ENCODE measurements at regions not wholly inside any gene's neighbourhood (a gene's known extent, or its start where the extent isn't known, plus 50 kb on each side); places are given as distances from the start of the nearest gene placed in this dataset.
A peak's percentile ranks its signal among the peaks of the same experiment; 100 is the strongest.

DNA sequence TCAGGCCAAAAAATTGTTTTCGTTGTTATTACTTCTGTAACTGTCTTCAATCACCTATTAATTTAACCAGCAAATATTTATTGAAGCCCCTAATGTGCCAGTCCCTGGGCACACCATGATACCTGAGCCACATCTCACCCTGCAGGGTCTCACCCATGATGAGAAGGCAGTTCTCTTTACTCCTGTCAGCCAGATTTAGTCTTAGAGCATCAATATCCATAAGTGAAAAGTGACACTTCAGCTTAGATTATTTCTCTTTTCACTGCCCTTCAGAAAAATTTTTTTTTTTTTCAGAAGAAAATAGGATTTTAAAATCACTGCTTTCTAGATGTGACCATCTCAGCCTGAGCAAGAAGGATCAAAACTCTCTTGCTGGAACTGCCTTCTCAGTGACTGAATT lies 258.6 kb upstream of the NFE2L3 start:
- H3K4me1 ChIP-seq = peaks cover 0 to 9% (median 4%) of the 10 kb centered on the region in 4 donors
- TF ChIP-seq POLR2A (IDR thresholded peaks at IDR 0.05) = no peak
- TF ChIP-seq, protein P1, sequence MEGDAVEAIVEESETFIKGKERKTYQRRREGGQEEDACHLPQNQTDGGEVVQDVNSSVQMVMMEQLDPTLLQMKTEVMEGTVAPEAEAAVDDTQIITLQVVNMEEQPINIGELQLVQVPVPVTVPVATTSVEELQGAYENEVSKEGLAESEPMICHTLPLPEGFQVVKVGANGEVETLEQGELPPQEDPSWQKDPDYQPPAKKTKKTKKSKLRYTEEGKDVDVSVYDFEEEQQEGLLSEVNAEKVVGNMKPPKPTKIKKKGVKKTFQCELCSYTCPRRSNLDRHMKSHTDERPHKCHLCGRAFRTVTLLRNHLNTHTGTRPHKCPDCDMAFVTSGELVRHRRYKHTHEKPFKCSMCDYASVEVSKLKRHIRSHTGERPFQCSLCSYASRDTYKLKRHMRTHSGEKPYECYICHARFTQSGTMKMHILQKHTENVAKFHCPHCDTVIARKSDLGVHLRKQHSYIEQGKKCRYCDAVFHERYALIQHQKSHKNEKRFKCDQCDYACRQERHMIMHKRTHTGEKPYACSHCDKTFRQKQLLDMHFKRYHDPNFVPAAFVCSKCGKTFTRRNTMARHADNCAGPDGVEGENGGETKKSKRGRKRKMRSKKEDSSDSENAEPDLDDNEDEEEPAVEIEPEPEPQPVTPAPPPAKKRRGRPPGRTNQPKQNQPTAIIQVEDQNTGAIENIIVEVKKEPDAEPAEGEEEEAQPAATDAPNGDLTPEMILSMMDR (IDR thresholded peaks at IDR 0.05) = no peak
- no peaks in the 10 kb centered on the region for H3K27me3 ChIP-seq
- H3K9me3 ChIP-seq = no peaks in the 10 kb centered on the region
- DNase-seq = no peak
- peak overlapping the region in 1 of 4 donors; percentile 57 for H3K4me3 ChIP-seq
- no peak overlapping the region for H3K27ac ChIP-seq
- no peaks in the 10 kb centered on the region for H3K36me3 ChIP-seq

DNA sequence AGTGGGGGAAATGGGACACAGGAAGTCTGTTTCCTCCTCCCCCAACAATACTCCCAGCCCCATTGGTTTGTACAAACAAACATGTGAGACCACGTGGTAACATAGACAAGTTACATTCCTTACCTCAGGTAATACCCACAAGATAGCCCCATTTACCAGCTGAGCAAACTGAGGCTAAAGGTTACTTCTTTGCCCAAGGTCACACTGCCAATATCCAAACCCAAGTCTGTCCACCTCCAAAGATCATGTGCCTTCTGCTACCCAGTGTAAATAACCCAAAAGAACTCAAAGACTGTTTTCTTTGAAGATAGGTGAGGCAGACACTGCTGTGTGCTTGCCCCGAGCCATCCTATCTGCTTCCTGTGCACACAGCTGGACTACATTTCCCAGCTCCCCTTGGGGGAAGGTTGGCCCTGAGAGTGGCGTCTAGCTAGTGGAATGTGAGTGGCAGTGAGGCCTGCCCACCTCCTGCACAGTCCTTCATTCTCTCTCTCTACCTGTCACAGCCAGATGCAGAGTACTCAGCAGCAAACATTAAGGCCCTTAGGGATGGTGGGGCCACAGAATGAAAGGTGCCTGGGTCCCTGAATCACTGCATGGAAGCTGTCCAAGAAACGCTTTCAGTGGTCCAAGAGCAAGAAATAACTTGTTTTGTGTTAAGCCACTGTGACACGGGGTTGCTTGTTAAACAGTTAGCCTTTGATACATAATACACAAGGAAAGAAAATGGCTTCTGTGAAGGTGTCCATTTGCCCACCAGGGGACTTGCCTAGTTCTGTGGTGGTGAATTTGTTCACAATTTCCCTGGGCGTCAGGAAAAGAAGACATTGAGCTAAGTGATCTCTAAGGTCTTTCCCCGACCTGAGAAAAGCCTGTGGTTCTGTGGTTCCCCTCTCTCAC lies 257.7 kb upstream of the NFE2L3 start:
- peak in 1 of 2 donors; percentile 14 for TF ChIP-seq POLR2A (IDR thresholded peaks at IDR 0.05)
- TF ChIP-seq, protein P1 (IDR thresholded peaks at IDR 0.05) = no peak
- Histone ChIP-seq H3K4me3 (no peak overlapping the region), H3K27me3 (no peaks in the 10 kb centered on the region), H3K27ac (peak overlapping the region in 1 of 4 donors; percentile 48), H3K9me3 (no peaks in the 10 kb centered on the region), H3K36me3 (no peaks in the 10 kb centered on the region), H3K4me1 (peaks cover 0 to 9% (median 4%) of the 10 kb centered on the region in 4 donors)
- peak in 2 of 3 donors; percentile 23 to 67 for DNase-seq

GRCh38 chr7:25894902-25895791 lies 256.9 kb upstream of the NFE2L3 start:
- Histone ChIP-seq H3K27ac (peak overlapping the region in 1 of 4 donors; percentile 48), H3K4me1 (peaks cover 0 to 9% (median 4%) of the 10 kb centered on the region in 4 donors), H3K27me3 (no peaks in the 10 kb centered on the region), H3K4me3 (peak overlapping the region in 3 of 4 donors; percentile 9 to 28 (median 24)), H3K9me3 (no peaks in the 10 kb centered on the region), H3K36me3 (no peaks in the 10 kb centered on the region)
- DNase-seq = peak; percentile 78 to 90 (median 81)
- TF ChIP-seq, protein P1 (IDR thresholded peaks at IDR 0.05) = peak; percentile 64 to 83 (median 67)
- no peak for TF ChIP-seq POLR2A (IDR thresholded peaks at IDR 0.05)

GRCh38 chr7:25895792-25896171 lies 256.2 kb upstream of the NFE2L3 start:
- no peak overlapping the region for H3K27ac ChIP-seq

DNA sequence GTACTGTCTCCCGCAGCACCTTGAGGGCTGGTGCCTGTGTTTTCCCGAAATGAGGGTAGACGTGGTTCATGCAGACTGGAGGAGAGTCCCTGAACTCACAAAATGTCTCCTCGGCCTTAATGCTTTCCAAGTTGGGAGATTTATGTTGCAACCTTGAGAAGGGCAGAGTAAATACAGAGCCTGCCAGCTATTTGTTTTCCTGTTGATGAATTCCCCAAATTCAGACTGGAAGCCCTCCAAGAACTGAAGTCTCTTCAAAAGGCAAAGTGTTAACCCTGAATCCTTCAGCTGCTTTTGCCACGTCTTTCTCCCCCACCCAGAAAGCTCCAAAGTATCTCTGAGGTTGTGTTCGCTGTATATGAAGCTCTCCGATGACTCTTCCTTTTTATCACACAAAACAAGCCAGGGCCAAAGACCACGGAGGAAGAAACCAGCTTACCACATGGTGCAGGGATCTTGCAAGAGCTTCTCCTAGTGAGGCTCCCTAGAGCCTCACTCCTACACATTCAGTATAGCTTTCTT lies 254.7 kb upstream of the NFE2L3 start:
- Histone ChIP-seq H3K27ac (no peak overlapping the region), H3K9me3 (no peaks in the 10 kb centered on the region), H3K4me1 (peaks cover 0 to 9% (median 4%) of the 10 kb centered on the region in 4 donors), H3K36me3 (no peaks in the 10 kb centered on the region), H3K4me3 (no peak overlapping the region), H3K27me3 (no peaks in the 10 kb centered on the region)
- TF ChIP-seq, protein P1 (IDR thresholded peaks at IDR 0.05) = no peak
- TF ChIP-seq POLR2A (IDR thresholded peaks at IDR 0.05) = no peak
- no peak for DNase-seq

More at GRCh38 chr7:25895792-25896171, 256.2 kb upstream of the NFE2L3 start:
- no peaks in the 10 kb centered on the region for H3K9me3 ChIP-seq
- no peak for DNase-seq
- no peaks in the 10 kb centered on the region for H3K27me3 ChIP-seq
- no peaks in the 10 kb centered on the region for H3K36me3 ChIP-seq
- TF ChIP-seq, protein P1 (IDR thresholded peaks at IDR 0.05) = no peak
- TF ChIP-seq POLR2A (IDR thresholded peaks at IDR 0.05) = no peak
- peaks cover 0 to 9% (median 4%) of the 10 kb centered on the region in 4 donors for H3K4me1 ChIP-seq
- peak overlapping the region in 2 of 4 donors; percentile 24 to 28 for H3K4me3 ChIP-seq

Measured in Peyer's patch (tissue), 4 donors.